K562 (cell line): ENCODE measurements at regions not wholly inside any gene's neighbourhood (a gene's known extent, or its start where the extent isn't known, plus 50 kb on each side); places are given as distances from the start of the nearest gene placed in this dataset.

ENCODE experiments used
- ATAC-seq: fragments of 200-7000 bp; cut with Tn5 transposase; 3 replicates; pipeline ENCODE4 v1.9.1; 2020; ENCODE audit warnings: moderate library complexity
- BruUV-seq: library from RNA; stranded (reverse); fragments of 400-500 nt; replicated peaks from 2 replicates; lab custom pipeline; 2021; lab: Mats Ljungman, UMichigan
- CTCF ChIA-PET: fragments of 300-600 bp; formaldehyde crosslinking; extraction: SDS; loops from one replicate; lab custom pipeline; 2021; ENCODE audit warnings: low intra/inter-chr PET ratio; lab: Yijun Ruan, JAX
- POLR2A ChIA-PET: fragments of 300-600, 350-650 bp; sonication (Branson Sonifier 250); formaldehyde crosslinking; extraction: SDS; loops from one replicate; lab custom pipeline; 2021; ENCODE audit warnings: antibody characterized with exemption, inconsistent platforms; lab: Yijun Ruan, JAX
- DNase-seq, 4 experiments: peaks; one replicate each; pipeline versions ENCODE4 v3.0.0 to v3.0.0-alpha.2; 2011 to 2018; ENCODE audit warnings: low spot score in 3 of 4, mixed read lengths in 3 of 4; ENCODE audit errors: extremely low read depth in 1 of 4
- FAIRE-seq: peaks from 2 replicates; lab custom pipeline; 2011; peaks lifted over from hg19 to GRCh38; lab: Jason Lieb, UNC
- H2AFZ ChIP-seq: 2 replicates; pipeline ENCODE4 v1.6.0; 2011; ENCODE audit warnings: low read depth, low read length, control low read depth, inconsistent platforms
- H3K27ac ChIP-seq: fragments of 200-600 bp; 3 replicates; pipeline ENCODE4 v1.8.0; 2011; ENCODE audit warnings: low read depth, mild to moderate bottlenecking, control low read depth, inconsistent platforms, low read length, moderate library complexity, mixed read lengths; ENCODE audit errors: extremely low read depth
- H3K27me3 ChIP-seq, 2 experiments: fragments of 300-600 bp in 1 of 2; 2 replicates in 1 of 2; 3 replicates in 1 of 2; pipeline versions ENCODE4 v1.6.0 to v1.8.0; 2011; ENCODE audit warnings: inconsistent platforms in 2 of 2, low read length in 2 of 2, mild to moderate bottlenecking in 1 of 2, mixed read lengths in 1 of 2, moderate library complexity in 1 of 2; ENCODE audit not compliant: control insufficient read depth in 2 of 2, insufficient read depth in 2 of 2
- H3K36me3 ChIP-seq: fragments of 300-600 bp; 3 replicates; pipeline ENCODE4 v1.8.0; 2011; ENCODE audit warnings: mild to moderate bottlenecking, low read length, inconsistent platforms; ENCODE audit not compliant: control insufficient read depth, insufficient read depth
- H3K4me1 ChIP-seq, 2 experiments: fragments of 200-600 bp in 1 of 2; replicated peaks in 1 of 2; 2 replicates in 1 of 2; 3 replicates in 1 of 2; pipeline versions ENCODE4 v1.5.1 to v1.8.0; 2011; ENCODE audit warnings: inconsistent platforms in 2 of 2, low read length in 2 of 2, mild to moderate bottlenecking in 1 of 2, mixed read lengths in 1 of 2, moderate library complexity in 1 of 2; ENCODE audit not compliant: control insufficient read depth in 2 of 2, insufficient read depth in 2 of 2
- H3K4me2 ChIP-seq: 2 replicates; pipeline ENCODE4 v1.6.1; 2011; ENCODE audit warnings: low read length, control low read depth, inconsistent platforms, mixed read lengths; ENCODE audit not compliant: insufficient read depth
- H3K4me3 ChIP-seq: fragments of 200-600 bp; sonication (generic), shearing (Covaris generic); 2 replicates; pipeline ENCODE4 v1.5.1; 2016; ENCODE audit warnings: control low read depth, inconsistent platforms
- H3K79me2 ChIP-seq: fragments of 200-600 bp; 3 replicates; pipeline ENCODE4 v1.8.0; 2011; ENCODE audit warnings: low read length, inconsistent platforms; ENCODE audit not compliant: control insufficient read depth, insufficient read depth
- H3K9ac ChIP-seq, 2 experiments: 2 replicates each; pipeline versions ENCODE4 v1.6.0 to v1.6.1; 2011; ENCODE audit warnings: low read depth in 2 of 2, low read length in 2 of 2, control low read depth in 1 of 2, inconsistent platforms in 1 of 2, mild to moderate bottlenecking in 1 of 2, mixed read lengths in 1 of 2; ENCODE audit not compliant: insufficient read depth in 1 of 2
- H3K9me1 ChIP-seq: one replicate; pipeline ENCODE4 v1.6.0; 2011; ENCODE audit warnings: inconsistent platforms, mild to moderate bottlenecking, low read length, moderate library complexity; ENCODE audit not compliant: control insufficient read depth, insufficient read depth
- H3K9me3 ChIP-seq: replicated peaks from 2 replicates; pipeline ENCODE4 v1.5.1; 2011; ENCODE audit warnings: low read depth, low read length, inconsistent platforms; ENCODE audit not compliant: control insufficient read depth, insufficient read depth
- H4K20me1 ChIP-seq: replicated peaks from 2 replicates; pipeline ENCODE4 v1.6.1; 2011; ENCODE audit warnings: low read length, inconsistent platforms, mixed read lengths; ENCODE audit not compliant: control insufficient read depth, insufficient read depth
- ARHGAP35 ChIP-seq: fragments of 450-650 bp; IDR thresholded peaks from 2 replicates; pipeline ENCODE4 v1.6.1; 2018; ENCODE audit not compliant: partially characterized antibody
- FIP1L1 ChIP-seq: fragments of 200-400 bp; formaldehyde crosslinking; IDR thresholded peaks from 2 replicates; pipeline ENCODE4 v1.6.1; 2018; ENCODE audit warnings: mild to moderate bottlenecking, low read depth, low read length; ENCODE audit not compliant: poor library complexity, severe bottlenecking
- L3MBTL2 ChIP-seq: fragments of 450-650 bp; IDR thresholded peaks from 2 replicates; pipeline ENCODE4 v1.6.1; 2016; ENCODE audit warnings: mild to moderate bottlenecking, moderate library complexity
- NFIC ChIP-seq: fragments of 450-650 bp; IDR thresholded peaks from 2 replicates; pipeline ENCODE4 v1.6.1; 2017; ENCODE audit warnings: mild to moderate bottlenecking, inconsistent platforms
- PTBP1 ChIP-seq: fragments of 200-400 bp; formaldehyde crosslinking; IDR thresholded peaks from 2 replicates; pipeline ENCODE4 v1.6.1; 2017; ENCODE audit warnings: low read depth, low read length
- PTTG1 ChIP-seq: fragments of 450-650 bp; IDR thresholded peaks from 2 replicates; pipeline ENCODE4 v1.6.1; 2016; ENCODE audit warnings: low read depth, mild to moderate bottlenecking, missing genetic modification characterization, missing compliant biosample characterization
- SMARCE1 ChIP-seq: fragments of 450-650 bp; IDR thresholded peaks from 2 replicates; pipeline ENCODE4 v1.7.1; 2016; ENCODE audit warnings: mild to moderate bottlenecking
- SMC3 ChIP-seq: conservative IDR thresholded peaks from 2 replicates; pipeline ENCODE4 v1.6.1; 2011; ENCODE audit warnings: low read depth, low read length, improper control_type of control experiment; ENCODE audit not compliant: insufficient read depth
- SP1 ChIP-seq: sonication (generic); formaldehyde crosslinking; IDR thresholded peaks from 2 replicates; pipeline ENCODE4 v1.8.1; 2022; ENCODE audit warnings: mild to moderate bottlenecking, missing genetic modification reagents
- SRSF9 ChIP-seq: fragments of 200-400 bp; formaldehyde crosslinking; IDR thresholded peaks from 2 replicates; pipeline ENCODE4 v1.6.1; 2017; ENCODE audit warnings: low read depth, low read length, borderline replicate concordance
- ZBED1 ChIP-seq: IDR thresholded peaks from 2 replicates; pipeline ENCODE4 v1.6.1; 2014
- ZC3H4 ChIP-seq: sonication (generic); formaldehyde crosslinking; IDR thresholded peaks from 2 replicates; pipeline ENCODE4 v1.9.0; 2021; ENCODE audit warnings: missing genetic modification reagents, borderline replicate concordance
- ZNF41 ChIP-seq: fragments of 250-450 bp; sonication (Bioruptor Pico); conservative IDR thresholded peaks from 2 replicates; pipeline ENCODE4 v1.4.0; 2020; ENCODE audit warnings: mild to moderate bottlenecking
- ZNF583 ChIP-seq: fragments of 250-450 bp; sonication (Bioruptor Pico); IDR thresholded peaks from 2 replicates; pipeline ENCODE4 v1.4.0; 2020
- ZNF699 ChIP-seq: fragments of 250-450 bp; sonication (Bioruptor Pico); IDR thresholded peaks from 2 replicates; pipeline ENCODE4 v1.8.0; 2021; ENCODE audit warnings: mild to moderate bottlenecking, moderate library complexity; ENCODE audit not compliant: insufficient replicate concordance
- whole genome bisulfite sequencing: fragments of 100-300 bp; shearing (Covaris generic); methylation state at CpG from one replicate; pipeline ENCODE4 v1.1.6; 2016; ENCODE audit warnings: low coverage, mixed read lengths; ENCODE audit not compliant: insufficient coverage; ENCODE audit errors: missing lambda C conversion rate; 5-methylcytosine and 5-hydroxymethylcytosine counted together
- in situ Hi-C: fragments of 300-500 bp; cut with MboI; formaldehyde crosslinking; loops from 4 replicates; pipeline ENCODE4 v1.15.0; 2018; ENCODE audit warnings: inconsistent platforms, mixed read lengths
- intact Hi-C: fragments of 100-400 bp; cut with micrococcal nuclease; formaldehyde crosslinking; loops from 2 replicates; pipeline ENCODE4 v1.14.2; 2022
- TF ChIP-seq, protein P1 (sequence below): fragments of 250-450 bp; sonication (Bioruptor Pico); IDR thresholded peaks from 2 replicates; pipeline ENCODE4 v1.5.0; 2021
- TF ChIP-seq, protein P2 (sequence below): fragments of 450-650 bp; formaldehyde crosslinking; IDR thresholded peaks from 2 replicates; pipeline ENCODE4 v1.4.0; 2020; ENCODE audit warnings: mild to moderate bottlenecking, mixed read lengths
- TF ChIP-seq, protein P3 (sequence below), 2 experiments: IDR thresholded peaks in 1 of 2; conservative IDR thresholded peaks in 1 of 2; 2 replicates each; pipeline ENCODE4 v1.6.1; 2016; ENCODE audit warnings: low read depth in 2 of 2, mild to moderate bottlenecking in 1 of 2, missing compliant biosample characterization in 1 of 2, missing genetic modification characterization in 1 of 2, moderate library complexity in 1 of 2

DNA sequence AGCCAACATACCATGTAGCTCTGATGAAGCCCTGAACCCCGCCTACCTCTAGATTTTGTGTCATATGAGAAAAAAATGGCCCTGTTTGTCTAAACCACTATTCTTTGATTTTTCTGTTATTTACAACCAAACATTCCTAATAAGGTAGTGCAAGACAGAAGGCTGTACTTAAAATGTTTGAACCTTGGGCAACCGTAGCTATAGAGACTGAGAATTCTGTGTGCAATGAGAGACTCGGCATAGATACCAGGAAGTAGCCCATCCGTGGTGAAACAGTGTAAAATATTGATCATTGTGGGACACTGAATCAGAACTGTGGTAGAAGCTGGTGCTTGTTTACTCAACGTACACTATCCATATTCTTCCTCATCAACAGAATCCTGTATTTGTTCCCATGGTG is 86.5 kb upstream of the TMCC3 start:
- in situ Hi-C loops: no loop called here
- no peak for ATAC-seq
- no peaks in the 10 kb centered on the region for H3K36me3 ChIP-seq
- POLR2A ChIA-PET: interaction anchor here (0.7 kb wide), 1 partner anchor 18 kb away, joined by 4 read pairs; no protein-coding TSS in a partner anchor
- H3K27me3 ChIP-seq: peaks cover 2 to 22% of the 10 kb centered on the region in 2 experiments; a peak in 4 of 5 replicates
- no peak overlapping the region for H3K27ac ChIP-seq
- 0% methylated on average over 5 of the region's 5 CpGs for WGBS
- H3K9ac ChIP-seq: no peak overlapping the region
- H3K4me2 ChIP-seq: no peak overlapping the region
- BruUV-seq: no TSS peak
- CTCF ChIA-PET: no interaction called here
- no peaks in the 10 kb centered on the region for H3K4me1 ChIP-seq
- no peak overlapping the region for H3K4me3 ChIP-seq
- intact Hi-C loops: no loop called here
- no peaks in the 10 kb centered on the region; the same call in 1 of the 2 replicates for H4K20me1 ChIP-seq
- H2AFZ ChIP-seq: no peak overlapping the region
- H3K79me2 ChIP-seq: no peaks in the 10 kb centered on the region
- H3K9me1 ChIP-seq: no peaks in the 10 kb centered on the region
- no peaks in the 10 kb centered on the region for H3K9me3 ChIP-seq
- no peak for FAIRE-seq
- TF ChIP-seq, protein P1, sequence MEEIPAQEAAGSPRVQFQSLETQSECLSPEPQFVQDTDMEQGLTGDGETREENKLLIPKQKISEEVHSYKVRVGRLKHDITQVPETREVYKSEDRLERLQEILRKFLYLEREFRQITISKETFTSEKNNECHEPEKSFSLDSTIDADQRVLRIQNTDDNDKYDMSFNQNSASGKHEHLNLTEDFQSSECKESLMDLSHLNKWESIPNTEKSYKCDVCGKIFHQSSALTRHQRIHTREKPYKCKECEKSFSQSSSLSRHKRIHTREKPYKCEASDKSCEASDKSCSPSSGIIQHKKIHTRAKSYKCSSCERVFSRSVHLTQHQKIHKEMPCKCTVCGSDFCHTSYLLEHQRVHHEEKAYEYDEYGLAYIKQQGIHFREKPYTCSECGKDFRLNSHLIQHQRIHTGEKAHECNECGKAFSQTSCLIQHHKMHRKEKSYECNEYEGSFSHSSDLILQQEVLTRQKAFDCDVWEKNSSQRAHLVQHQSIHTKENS (CRISPR knock-in tag): no peak
- TF ChIP-seq ZNF699 (CRISPR knock-in tag): no peak
- no peak for TF ChIP-seq SMARCE1
- TF ChIP-seq, protein P2, sequence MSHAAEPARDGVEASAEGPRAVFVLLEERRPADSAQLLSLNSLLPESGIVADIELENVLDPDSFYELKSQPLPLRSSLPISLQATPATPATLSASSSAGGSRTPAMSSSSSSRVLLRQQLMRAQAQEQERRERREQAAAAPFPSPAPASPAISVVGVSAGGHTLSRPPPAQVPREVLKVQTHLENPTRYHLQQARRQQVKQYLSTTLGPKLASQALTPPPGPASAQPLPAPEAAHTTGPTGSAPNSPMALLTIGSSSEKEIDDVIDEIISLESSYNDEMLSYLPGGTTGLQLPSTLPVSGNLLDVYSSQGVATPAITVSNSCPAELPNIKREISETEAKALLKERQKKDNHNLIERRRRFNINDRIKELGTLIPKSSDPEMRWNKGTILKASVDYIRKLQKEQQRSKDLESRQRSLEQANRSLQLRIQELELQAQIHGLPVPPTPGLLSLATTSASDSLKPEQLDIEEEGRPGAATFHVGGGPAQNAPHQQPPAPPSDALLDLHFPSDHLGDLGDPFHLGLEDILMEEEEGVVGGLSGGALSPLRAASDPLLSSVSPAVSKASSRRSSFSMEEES: no peak
- TF ChIP-seq SP1 (CRISPR knock-in tag): no peak
- TF ChIP-seq SMC3: no peak
- no peak for TF ChIP-seq SRSF9
- no peak for TF ChIP-seq ZNF41 (CRISPR knock-in tag)
- TF ChIP-seq FIP1L1: no peak
- TF ChIP-seq PTBP1: no peak
- TF ChIP-seq ARHGAP35: no peak
- no peak for TF ChIP-seq L3MBTL2
- no peak for TF ChIP-seq NFIC
- no peak for TF ChIP-seq ZBED1
- no peak for TF ChIP-seq PTTG1
- no peak for TF ChIP-seq ZC3H4
- no peak for TF ChIP-seq ZNF583 (CRISPR knock-in tag)
- TF ChIP-seq, protein P3, sequence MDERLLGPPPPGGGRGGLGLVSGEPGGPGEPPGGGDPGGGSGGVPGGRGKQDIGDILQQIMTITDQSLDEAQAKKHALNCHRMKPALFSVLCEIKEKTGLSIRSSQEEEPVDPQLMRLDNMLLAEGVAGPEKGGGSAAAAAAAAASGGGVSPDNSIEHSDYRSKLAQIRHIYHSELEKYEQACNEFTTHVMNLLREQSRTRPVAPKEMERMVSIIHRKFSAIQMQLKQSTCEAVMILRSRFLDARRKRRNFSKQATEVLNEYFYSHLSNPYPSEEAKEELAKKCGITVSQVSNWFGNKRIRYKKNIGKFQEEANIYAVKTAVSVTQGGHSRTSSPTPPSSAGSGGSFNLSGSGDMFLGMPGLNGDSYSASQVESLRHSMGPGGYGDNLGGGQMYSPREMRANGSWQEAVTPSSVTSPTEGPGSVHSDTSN (CRISPR knock-in tag; IDR thresholded peaks at IDR 0.05; ENCODE audit: low read depth): no peak
- TF ChIP-seq, protein P3 (tag; conservative IDR thresholded peaks at IDR 0.05; ENCODE audit: low read depth): no peak
- no peak for DNase-seq
